HepG2 (cell line): ENCODE measurements at regions not wholly inside any gene's neighbourhood (a gene's known extent, or its start where the extent isn't known, plus 50 kb on each side); places are given as distances from the start of the nearest gene placed in this dataset. TPM values are rescaled to one million over a fixed set of nuclear protein-coding genes. Genes with fewer than 3 reads are reported as not detected.

Experiments
- ATAC-seq: fragments of 200-7000 bp; cut with Tn5 transposase; 3 replicates; pipeline ENCODE4 v1.9.1; 2020; ENCODE audit warnings: mild to moderate bottlenecking, moderate library complexity
- BruUV-seq: library from RNA; stranded (reverse); fragments of 400-500 nt; replicated peaks from 2 replicates; lab custom pipeline; 2021; lab: Mats Ljungman, UMichigan
- CTCF ChIA-PET: fragments of 300-600 bp; formaldehyde crosslinking; extraction: SDS; loops from one replicate; lab custom pipeline; 2021; ENCODE audit warnings: low total read pairs, inconsistent platforms, low intra/inter-chr PET ratio; lab: Yijun Ruan, JAX
- POLR2A ChIA-PET: fragments of 350-600 bp; sonication (Branson Sonifier 250); formaldehyde crosslinking; loops from one replicate; lab custom pipeline; 2020; ENCODE audit warnings: antibody characterized with exemption, inconsistent platforms; lab: Yijun Ruan, JAX
- DNase-seq: peaks from one replicate; pipeline ENCODE4 v3.0.0-alpha.2; 2015; ENCODE audit warnings: low spot score
- FAIRE-seq: peaks from 3 replicates; lab custom pipeline; 2011; peaks lifted over from hg19 to GRCh38; lab: Jason Lieb, UNC
- H2AFZ ChIP-seq: one replicate; pipeline ENCODE4 v1.6.1; 2011; ENCODE audit warnings: low read length, inconsistent platforms
- H3K27ac ChIP-seq: fragments of 300-600 bp; 3 replicates; pipeline ENCODE4 v1.8.0; 2011; ENCODE audit warnings: mixed run types, mild to moderate bottlenecking, mixed read lengths, low read length, inconsistent platforms; ENCODE audit not compliant: insufficient read depth; ENCODE audit errors: extremely low read length
- H3K27me3 ChIP-seq, 2 experiments: fragments of 200-600 bp in 1 of 2; 2 replicates in 1 of 2; 3 replicates in 1 of 2; pipeline versions ENCODE4 v1.6.0 to v1.8.0; 2011; ENCODE audit warnings: low read length in 2 of 2, mild to moderate bottlenecking in 2 of 2, moderate library complexity in 2 of 2, inconsistent platforms in 1 of 2; ENCODE audit not compliant: insufficient read depth in 2 of 2, control insufficient read depth in 1 of 2
- H3K36me3 ChIP-seq, 2 experiments: fragments of 200-600 bp in 1 of 2; replicated peaks in 1 of 2; 2 replicates in 1 of 2; 3 replicates in 1 of 2; pipeline versions ENCODE4 v1.5.1 to v1.8.0; 2011; ENCODE audit warnings: low read length in 2 of 2, inconsistent platforms in 1 of 2; ENCODE audit not compliant: insufficient read depth in 2 of 2, control insufficient read depth in 1 of 2
- H3K4me1 ChIP-seq: 2 replicates; pipeline ENCODE4 v1.5.1; 2012; ENCODE audit warnings: low read length, inconsistent platforms; ENCODE audit not compliant: insufficient read depth
- H3K4me2 ChIP-seq: 2 replicates; pipeline ENCODE4 v1.6.0; 2011; ENCODE audit warnings: low read depth, low read length, inconsistent platforms
- H3K4me3 ChIP-seq, 3 experiments: fragments of 200-600 bp in 1 of 3; sonication (generic), shearing (Covaris generic) in 1 of 3; replicated peaks in 1 of 3; 2 replicates each; pipeline ENCODE4 v1.5.1; 2011 to 2016; ENCODE audit warnings: low read length in 3 of 3, inconsistent platforms in 2 of 3, low read depth in 2 of 3, mild to moderate bottlenecking in 2 of 3, control low read depth in 1 of 3, mixed read lengths in 1 of 3; ENCODE audit not compliant: insufficient read depth in 1 of 3
- H3K79me2 ChIP-seq: one replicate; pipeline ENCODE4 v1.6.1; 2011; ENCODE audit warnings: low read length, inconsistent platforms; ENCODE audit not compliant: insufficient read depth
- H3K9ac ChIP-seq: 2 replicates; pipeline ENCODE4 v1.6.0; 2011; ENCODE audit warnings: mild to moderate bottlenecking, low read depth, low read length, inconsistent platforms; ENCODE audit not compliant: insufficient read depth
- H3K9me3 ChIP-seq: 2 replicates; pipeline ENCODE4 v1.5.1; 2012; ENCODE audit warnings: mild to moderate bottlenecking, low read length
- H4K20me1 ChIP-seq: 2 replicates; pipeline ENCODE4 v1.6.0; 2011; ENCODE audit warnings: inconsistent platforms, mild to moderate bottlenecking, low read length, moderate library complexity; ENCODE audit not compliant: insufficient read depth
- CEBPG ChIP-seq: IDR thresholded peaks from 2 replicates; pipeline ENCODE4 v1.6.1; 2016
- ELF3 ChIP-seq: IDR thresholded peaks from 2 replicates; pipeline ENCODE4 v1.6.1; 2016; ENCODE audit warnings: missing genetic modification reagents, missing compliant biosample characterization
- FOXK2 ChIP-seq: fragments of 450-650 bp; IDR thresholded peaks from 2 replicates; pipeline ENCODE4 v1.6.1; 2016
- MAZ ChIP-seq, 2 experiments: sonication (generic) in 1 of 2; formaldehyde crosslinking in 1 of 2; IDR thresholded peaks; 2 replicates each; pipeline versions ENCODE4 v1.5.0 to v1.6.1; 2012 to 2020; ENCODE audit warnings: low read depth in 2 of 2, mild to moderate bottlenecking in 2 of 2, borderline replicate concordance in 1 of 2, improper control_type of control experiment in 1 of 2, low read length in 1 of 2, missing genetic modification reagents in 1 of 2, moderate library complexity in 1 of 2
- NAIF1 ChIP-seq: sonication (generic); formaldehyde crosslinking; IDR thresholded peaks from 2 replicates; pipeline ENCODE4 v1.5.0; 2020; ENCODE audit warnings: mild to moderate bottlenecking, missing genetic modification reagents, borderline replicate concordance
- YEATS2 ChIP-seq: sonication (generic); formaldehyde crosslinking; IDR thresholded peaks from 2 replicates; pipeline ENCODE4 v1.4.0; 2020; ENCODE audit warnings: missing genetic modification reagents, borderline replicate concordance
- ZNF256 ChIP-seq: sonication (generic); formaldehyde crosslinking; conservative IDR thresholded peaks from 2 replicates; pipeline ENCODE4 v1.4.0; 2020; ENCODE audit warnings: missing genetic modification reagents
- ZNF562 ChIP-seq: sonication (generic); formaldehyde crosslinking; IDR thresholded peaks from 2 replicates; pipeline ENCODE4 v1.8.0; 2022; ENCODE audit warnings: missing genetic modification reagents, borderline replicate concordance
- ZNF777 ChIP-seq: sonication (generic); formaldehyde crosslinking; IDR thresholded peaks from 2 replicates; pipeline ENCODE4 v1.4.0; 2020; ENCODE audit warnings: missing genetic modification reagents
- WGBS: methylation state at CpG from one replicate; pipeline ENCODE4 v1.1.6; 2017; ENCODE audit warnings: low lambda C conversion rate; 5-methylcytosine and 5-hydroxymethylcytosine counted together
- in situ Hi-C: cut with HindIII; loops from 2 replicates; pipeline ENCODE4 v1.10.0; 2017; ENCODE audit warnings: low pct_unique_long_range_greater_than_20kb; ENCODE audit not compliant: extremely low pct_ligation_motif_present
- intact Hi-C: fragments of 100-400 bp; cut with micrococcal nuclease; formaldehyde crosslinking; loops from one replicate; pipeline ENCODE4 v1.10.0; 2022; ENCODE audit not compliant: unreplicated experiment
- microRNA counts: library from miRNA; unstranded; fragments of <30 nt; microRNA quantifications from one replicate; lab custom pipeline; 2015
- microRNA-seq: library from miRNA; unstranded; fragments of <30 nt; microRNA quantifications from one replicate; pipeline ENCODE4, GENCODE V29; 2020
- small RNA-seq, 3 experiments: library from RNA; depleted of rRNA; stranded (forward); fragments of <200 nt; gene quantifications; one replicate each; pipeline ENCODE3, GENCODE V24; 2012; ENCODE audit warnings: low read depth in 2 of 3, low replicate concordance in 1 of 3; ENCODE audit not compliant: insufficient read length in 3 of 3, insufficient read depth in 2 of 3
- TF ChIP-seq, protein P1 (sequence below): fragments of 450-650 bp; IDR thresholded peaks from 2 replicates; pipeline ENCODE4 v1.6.1; 2016

DNA sequence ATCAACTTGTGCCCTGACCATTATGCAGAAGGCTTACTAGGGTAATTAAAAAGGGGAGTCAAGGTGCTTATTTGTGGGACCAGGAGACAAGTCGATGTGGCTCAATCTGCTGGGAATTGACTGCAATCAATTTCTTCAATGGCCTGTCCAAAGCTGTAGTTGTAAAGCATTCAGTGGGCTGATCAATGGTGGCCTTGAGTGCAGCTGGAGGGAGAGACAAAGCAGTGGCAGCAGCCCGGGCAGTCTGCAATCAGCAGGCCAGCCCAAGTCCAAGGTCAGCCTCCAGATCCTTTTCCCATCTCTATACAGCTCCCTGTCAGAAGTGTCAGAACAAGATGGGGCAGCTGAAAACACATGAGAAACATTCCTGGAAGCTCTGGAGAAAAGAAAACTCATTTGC is 51.0 kb upstream of the BRINP1 start:
- TF ChIP-seq, protein P1, sequence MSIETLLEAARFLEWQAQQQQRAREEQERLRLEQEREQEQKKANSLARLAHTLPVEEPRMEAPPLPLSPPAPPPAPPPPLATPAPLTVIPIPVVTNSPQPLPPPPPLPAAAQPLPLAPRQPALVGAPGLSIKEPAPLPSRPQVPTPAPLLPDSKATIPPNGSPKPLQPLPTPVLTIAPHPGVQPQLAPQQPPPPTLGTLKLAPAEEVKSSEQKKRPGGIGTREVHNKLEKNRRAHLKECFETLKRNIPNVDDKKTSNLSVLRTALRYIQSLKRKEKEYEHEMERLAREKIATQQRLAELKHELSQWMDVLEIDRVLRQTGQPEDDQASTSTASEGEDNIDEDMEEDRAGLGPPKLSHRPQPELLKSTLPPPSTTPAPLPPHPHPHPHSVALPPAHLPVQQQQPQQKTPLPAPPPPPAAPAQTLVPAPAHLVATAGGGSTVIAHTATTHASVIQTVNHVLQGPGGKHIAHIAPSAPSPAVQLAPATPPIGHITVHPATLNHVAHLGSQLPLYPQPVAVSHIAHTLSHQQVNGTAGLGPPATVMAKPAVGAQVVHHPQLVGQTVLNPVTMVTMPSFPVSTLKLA: no peak
- TF ChIP-seq MAZ (IDR thresholded peaks at IDR 0.05; ENCODE audit: borderline replicate concordance, low read depth, low read length) (no peak), MAZ (CRISPR knock-in tag; IDR thresholded peaks at IDR 0.05; ENCODE audit: low read depth) (no peak), FOXK2 (no peak), ELF3 (no peak), ZNF562 (CRISPR knock-in tag) (no peak), YEATS2 (CRISPR knock-in tag) (no peak), CEBPG (no peak), ZNF777 (CRISPR knock-in tag) (no peak), NAIF1 (CRISPR knock-in tag) (no peak), ZNF256 (CRISPR knock-in tag) (no peak)
- ChIA-PET CTCF (no interaction called here), POLR2A (no interaction called here)
- Histone ChIP-seq H3K4me2 (no peak overlapping the region), H3K27me3 (no peaks in the 10 kb centered on the region), H3K9me3 (no peaks in the 10 kb centered on the region), H3K27ac (no peak overlapping the region), H3K4me3 (no peak overlapping the region), H4K20me1 (no peaks in the 10 kb centered on the region), H2AFZ (no peak overlapping the region), H3K79me2 (no peaks in the 10 kb centered on the region), H3K36me3 (no peaks in the 10 kb centered on the region), H3K4me1 (no peaks in the 10 kb centered on the region), H3K9ac (no peak overlapping the region)
- no TSS peak for BruUV-seq
- DNase-seq: no peak
- in situ Hi-C loops (no loop called here), intact Hi-C loops (no loop called here)
- no peak for FAIRE-seq
- peak; percentile 52 for ATAC-seq
- WGBS: 13% methylated on average over 2 of the region's 2 CpGs

MicroRNAs encoded in the stretch of these regions (microRNA counts, 767-probe panel; counts per million panel counts)
- not detected for microRNA hsa-miR-147a (lab: Ali Mortazavi, UCI)

Small RNA genes lying in the stretch of these regions (microRNA-seq; reads per million reads assigned to microRNA genes)
- not detected for gene MIR147A

Small RNA genes lying in the stretch of these regions (small RNA-seq; reads per million reads assigned to genes)
- 0 reads per million in 3 experiments for gene MIR147A
